CD4-positive, alpha-beta T cell (primary cell): ENCODE measurements at regions not wholly inside any gene's neighbourhood (a gene's known extent, or its start where the extent isn't known, plus 50 kb on each side); places are given as distances from the start of the nearest gene placed in this dataset.

Source experiments
- ATAC-seq: fragments of 200-7000 bp; cut with Tn5 transposase; one replicate; pipeline ENCODE4 v1.10.0; 2022; ENCODE audit warnings: mild to moderate bottlenecking; ENCODE audit not compliant: poor library complexity
- CTCF ChIA-PET: fragments of 350-600 bp; sonication (Branson Sonifier 250); formaldehyde crosslinking; loops from one replicate; lab custom pipeline; 2021; ENCODE audit warnings: antibody characterized with exemption, inconsistent platforms; lab: Charles Lee
- POLR2A ChIA-PET: fragments of 350-600 bp; sonication (Branson Sonifier 250); formaldehyde crosslinking; loops from one replicate; lab custom pipeline; 2021; ENCODE audit warnings: antibody characterized with exemption, inconsistent platforms; lab: Charles Lee
- DNase-seq, 14 experiments: peaks; one replicate each; pipeline ENCODE4 v3.0.0-alpha.2; 2013 to 2020; ENCODE audit warnings: mixed read lengths in 2 of 14
- H3K27ac ChIP-seq, 2 donors: one replicate each; pipeline versions ENCODE4 v1.5.1 to v1.7.0; 2013; ENCODE audit warnings: low read length in 2 of 2, low read depth in 1 of 2, mild to moderate bottlenecking in 1 of 2
- H3K27me3 ChIP-seq, 2 experiments: 1 replicate in 1 of 2; 2 replicates in 1 of 2; pipeline versions ENCODE4 v1.6.1 to v1.7.0; 2013; ENCODE audit warnings: low read length in 2 of 2, control low read depth in 1 of 2, mild to moderate bottlenecking in 1 of 2, moderate library complexity in 1 of 2; ENCODE audit not compliant: insufficient read depth in 2 of 2, control insufficient read depth in 1 of 2
- H3K36me3 ChIP-seq: one replicate; pipeline ENCODE4 v1.6.1; 2013; ENCODE audit warnings: low read length, control low read depth; ENCODE audit not compliant: insufficient read depth
- H3K4me1 ChIP-seq: one replicate; pipeline ENCODE4 v1.6.1; 2013; ENCODE audit warnings: low read length, control low read depth; ENCODE audit not compliant: insufficient read depth
- H3K4me3 ChIP-seq: one replicate; pipeline ENCODE4 v1.5.1; 2013; ENCODE audit warnings: mild to moderate bottlenecking, low read length, moderate library complexity
- H3K9me3 ChIP-seq, 2 experiments: 1 replicate in 1 of 2; 2 replicates in 1 of 2; pipeline versions ENCODE4 v1.6.1 to v1.7.0; 2013; ENCODE audit warnings: low read length in 2 of 2, mild to moderate bottlenecking in 2 of 2, control low read depth in 1 of 2, moderate library complexity in 1 of 2; ENCODE audit not compliant: control insufficient read depth in 1 of 2, insufficient read depth in 1 of 2
- H3K27ac Mint-ChIP-seq: one replicate; pipeline ENCODE4 v1.8.0; 2020; ENCODE audit warnings: mixed read lengths
- H3K27me3 Mint-ChIP-seq: one replicate; pipeline ENCODE4 v1.8.0; 2021; ENCODE audit warnings: mixed read lengths
- H3K36me3 Mint-ChIP-seq: one replicate; pipeline ENCODE4 v1.8.0; 2021; ENCODE audit warnings: low read depth, mixed read lengths
- H3K4me1 Mint-ChIP-seq: one replicate; pipeline ENCODE4 v1.8.0; 2021; ENCODE audit warnings: low read depth, mixed read lengths
- H3K4me3 Mint-ChIP-seq: one replicate; pipeline ENCODE4 v1.8.0; 2020; ENCODE audit warnings: mild to moderate bottlenecking, mixed read lengths
- H3K9me3 Mint-ChIP-seq: one replicate; pipeline ENCODE4 v1.8.0; 2020; ENCODE audit warnings: mixed read lengths
- CTCF ChIP-seq: fragments of 200-600 bp; IDR thresholded peaks from one replicate; pipeline ENCODE4 v1.8.0; 2022; ENCODE audit warnings: antibody characterized with exemption, mild to moderate bottlenecking
- intact Hi-C, 2 experiments: fragments of 100-400 bp; cut with DNase I in 1 of 2; cut with micrococcal nuclease in 1 of 2; formaldehyde crosslinking; loops; one replicate each; pipeline versions ENCODE4 v1.15.1 to v1.9.0; 2023 to 2025; cut with DNase I, micrococcal nuclease

GRCh38 chr12:127570793-127571360, 696.1 kb upstream of the TMEM132C start:
- CTCF ChIA-PET: no interaction called here
- H3K9me3 Mint-ChIP-seq: peaks cover 12% of the 10 kb centered on the region
- no peak overlapping the region for H3K4me3 Mint-ChIP-seq
- H3K27ac ChIP-seq: no peak overlapping the region
- TF ChIP-seq CTCF: no peak
- H3K27me3 Mint-ChIP-seq: no peaks in the 10 kb centered on the region
- H3K36me3 Mint-ChIP-seq: no peaks in the 10 kb centered on the region
- intact Hi-C loops: no loop called here
- no peaks in the 10 kb centered on the region for H3K4me1 ChIP-seq
- peaks cover 0 to 9% of the 10 kb centered on the region in 2 experiments for H3K9me3 ChIP-seq
- H3K27ac Mint-ChIP-seq: no peak overlapping the region
- POLR2A ChIA-PET: no interaction called here
- no peak overlapping the region for H3K4me3 ChIP-seq
- no peaks in the 10 kb centered on the region for H3K36me3 ChIP-seq
- ATAC-seq (no peak), DNase-seq (no peak)
- H3K27me3 ChIP-seq: no peaks in the 10 kb centered on the region
- no peaks in the 10 kb centered on the region for H3K4me1 Mint-ChIP-seq

DNA sequence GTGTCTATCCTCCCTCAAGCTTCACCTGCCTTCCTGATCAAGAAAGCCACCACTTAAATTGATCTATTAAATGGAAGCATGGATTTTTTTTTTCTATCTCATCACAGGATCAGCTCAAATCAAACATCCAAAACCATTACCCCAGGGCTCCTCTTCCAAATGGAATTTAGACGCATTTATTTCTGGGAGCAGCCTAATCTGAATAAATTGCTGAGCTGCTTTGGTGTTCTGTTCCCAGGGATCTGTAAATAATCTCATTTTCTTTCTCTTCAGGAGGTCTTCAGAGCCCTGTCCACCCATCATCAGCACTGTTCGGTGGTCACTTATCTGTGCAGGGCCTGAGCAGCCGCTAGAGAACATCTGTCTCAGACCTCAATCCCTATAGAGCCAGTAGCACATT, 695.4 kb upstream of the TMEM132C start:
- Histone ChIP-seq H3K27ac (no peak overlapping the region), H3K4me3 (no peak overlapping the region), H3K27me3 (no peaks in the 10 kb centered on the region), H3K36me3 (no peaks in the 10 kb centered on the region), H3K9me3 (peaks cover 0 to 9% of the 10 kb centered on the region in 2 experiments), H3K4me1 (no peaks in the 10 kb centered on the region)
- no peak for TF ChIP-seq CTCF
- Mint-ChIP-seq H3K9me3 (peaks cover 12% of the 10 kb centered on the region), H3K27ac (no peak overlapping the region), H3K4me3 (no peak overlapping the region), H3K4me1 (no peaks in the 10 kb centered on the region), H3K36me3 (no peaks in the 10 kb centered on the region), H3K27me3 (no peaks in the 10 kb centered on the region)
- no peak for DNase-seq
- intact Hi-C loops: no loop called here
- ATAC-seq: no peak
- ChIA-PET CTCF (no interaction called here), POLR2A (no interaction called here)

DNA sequence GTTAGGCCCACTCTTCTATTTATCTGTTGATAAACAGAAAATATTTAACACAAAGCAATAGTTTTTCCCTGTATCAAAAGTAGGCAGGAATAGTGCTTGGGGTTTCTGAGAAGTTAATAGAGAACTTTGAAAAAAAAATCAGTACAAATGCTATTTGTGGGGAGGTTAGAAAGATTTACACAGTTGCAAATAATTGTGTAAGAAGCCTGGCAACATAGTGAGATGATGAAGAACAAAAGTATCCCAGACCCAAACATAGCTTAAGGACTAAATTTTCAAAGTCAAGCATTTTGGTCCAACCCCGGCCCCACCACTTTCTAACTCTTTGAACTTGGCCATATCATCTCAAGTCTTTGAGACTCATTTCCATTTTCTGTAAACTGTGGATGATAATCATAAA, 687.5 kb upstream of the TMEM132C start:
- Histone ChIP-seq H3K27ac (no peak overlapping the region), H3K27me3 (no peaks in the 10 kb centered on the region), H3K4me1 (no peaks in the 10 kb centered on the region), H3K9me3 (no peaks in the 10 kb centered on the region), H3K36me3 (no peaks in the 10 kb centered on the region), H3K4me3 (no peak overlapping the region)
- no peaks in the 10 kb centered on the region for H3K27me3 Mint-ChIP-seq
- H3K36me3 Mint-ChIP-seq: no peaks in the 10 kb centered on the region
- no peak for TF ChIP-seq CTCF
- H3K4me3 Mint-ChIP-seq: no peak overlapping the region
- H3K4me1 Mint-ChIP-seq: no peaks in the 10 kb centered on the region
- ATAC-seq (no peak), DNase-seq (no peak)
- POLR2A ChIA-PET: no interaction called here
- intact Hi-C loops: no loop called here
- H3K9me3 Mint-ChIP-seq: no peaks in the 10 kb centered on the region
- no peak overlapping the region for H3K27ac Mint-ChIP-seq
- CTCF ChIA-PET: no interaction called here
